ENCODE measurements at regions not wholly inside any gene's neighbourhood (a gene's known extent, or its start where the extent isn't known, plus 50 kb on each side); places are given as distances from the start of the nearest gene placed in this dataset.
"Not testable (repeated sequence)": the region's sequence is repeated elsewhere in the genome, so short reads cannot be mapped to it uniquely, and the experiment has no call there.

- no peak for DNase-seq
These were observed 446.3 kb downstream of the TRAM1L1 start for GRCh38 chr4:116639070-116639577.

- DNase-seq: no peak
These were observed 446.8 kb downstream of the TRAM1L1 start for GRCh38 chr4:116638592-116638991.

GRCh38 chr4:116636917-116637316 is 448.5 kb downstream of the TRAM1L1 start:
- DNase-seq: no peak

GRCh38 chr4:116632269-116632668 is 453.1 kb downstream of the TRAM1L1 start:
- no peak for DNase-seq

GRCh38 chr4:116628598-116628997 is 456.8 kb downstream of the TRAM1L1 start:
- DNase-seq: no peak

- DNase-seq: no peak
These were observed 457.8 kb downstream of the TRAM1L1 start for GRCh38 chr4:116627545-116627944.

- DNase-seq: not testable (repeated sequence)
These were observed 465.9 kb downstream of the TRAM1L1 start for GRCh38 chr4:116619508-116619907.

GRCh38 chr4:116618638-116619037 is 466.7 kb downstream of the TRAM1L1 start:
- DNase-seq: no peak

- no peak for DNase-seq
These were observed 482.3 kb downstream of the TRAM1L1 start for GRCh38 chr4:116603096-116603495.

GRCh38 chr4:116599859-116600258 is 485.5 kb downstream of the TRAM1L1 start:
- DNase-seq: no peak

- no peak for DNase-seq
These were observed 486.2 kb downstream of the TRAM1L1 start for GRCh38 chr4:116598980-116599789.

GRCh38 chr4:116598155-116598979 is 487.0 kb downstream of the TRAM1L1 start:
- no peak for DNase-seq

GRCh38 chr4:116590648-116591047 is 494.7 kb downstream of the TRAM1L1 start:
- DNase-seq: no peak

- no peak for DNase-seq
These were observed 496.6 kb downstream of the TRAM1L1 start for GRCh38 chr4:116588783-116589182.

- DNase-seq: peak; percentile 8
These were observed 500.1 kb downstream of the TRAM1L1 start for GRCh38 chr4:116585246-116585645.

GRCh38 chr4:116577321-116577720 is 508.1 kb downstream of the TRAM1L1 start:
- no peak for DNase-seq

- no peak for DNase-seq
These were observed 511.8 kb downstream of the TRAM1L1 start for GRCh38 chr4:116573540-116573939.

GRCh38 chr4:116561768-116562167 is 523.6 kb downstream of the TRAM1L1 start:
- no peak for DNase-seq

GRCh38 chr4:116551806-116552205 is 533.6 kb downstream of the TRAM1L1 start:
- DNase-seq: no peak

- DNase-seq: no peak
These were observed 537.7 kb downstream of the TRAM1L1 start for GRCh38 chr4:116547632-116548031.

- DNase-seq: no peak
These were observed 538.6 kb downstream of the TRAM1L1 start for GRCh38 chr4:116546759-116547158.

GRCh38 chr4:116544946-116545345 is 540.4 kb downstream of the TRAM1L1 start:
- no peak for DNase-seq

- no peak for DNase-seq
These were observed 545.6 kb downstream of the TRAM1L1 start for GRCh38 chr4:116539744-116540143.

- no peak for DNase-seq
These were observed 547.5 kb downstream of the TRAM1L1 start for GRCh38 chr4:116537828-116538227.
